ENCODE measurements at regions not wholly inside any gene's neighbourhood (a gene's known extent, or its start where the extent isn't known, plus 50 kb on each side); places are given as distances from the start of the nearest gene placed in this dataset.

GRCh38 chr3:168844894-168845482, 749.3 kb upstream of the GOLIM4 start:
- no peaks in the 10 kb centered on the region for H3K9me2 ChIP-seq (replicated peaks; ENCODE audit: insufficient read depth, low read length)
- no peak overlapping the region for H3K4me3 ChIP-seq (ENCODE audit: low read length)
- H3K4me1 ChIP-seq (ENCODE audit: low read length): peaks cover 2% of the 10 kb centered on the region; the same call in 1 of the 2 replicates
- no peak for DNase-seq
- no peak overlapping the region for H3K4me2 ChIP-seq (ENCODE audit: low read depth, low read length)
- H2AFZ ChIP-seq (ENCODE audit: low read length): no peak overlapping the region
- TF ChIP-seq CTCF (IDR thresholded peaks at IDR 0.05; ENCODE audit: low read length) (no peak), EZH2 (optimal IDR thresholded peaks at IDR 0.05; ENCODE audit: low read depth, low read length) (no peak), EZH2phosphoT487 (IDR thresholded peaks at IDR 0.05; ENCODE audit: low read length) (no peak)
- no peak overlapping the region for H3K9ac ChIP-seq (ENCODE audit: low read length)
- H3K27ac ChIP-seq (ENCODE audit: low read length): no peak overlapping the region
- no peaks in the 10 kb centered on the region for H3K9me3 ChIP-seq (replicated peaks; ENCODE audit: insufficient read depth, low read length)
- H4K20me1 ChIP-seq (ENCODE audit: insufficient read depth, low read length): no peaks in the 10 kb centered on the region
- H3K79me2 ChIP-seq (ENCODE audit: low read length): no peaks in the 10 kb centered on the region
- H3K36me3 ChIP-seq (replicated peaks; ENCODE audit: insufficient read depth, low read length): no peaks in the 10 kb centered on the region
- no peaks in the 10 kb centered on the region for H3K27me3 ChIP-seq (replicated peaks; ENCODE audit: insufficient read depth, low read length)
- H3F3A ChIP-seq (ENCODE audit: insufficient read depth, low read length): no peaks in the 10 kb centered on the region

GRCh38 chr3:168844472-168844871, 748.7 kb upstream of the GOLIM4 start:
- no peak overlapping the region for H3K4me3 ChIP-seq (ENCODE audit: low read length)
- H3K4me2 ChIP-seq (ENCODE audit: low read depth, low read length): no peak overlapping the region
- DNase-seq: no peak
- H3K9ac ChIP-seq (ENCODE audit: low read length): no peak overlapping the region
- H3K4me1 ChIP-seq (ENCODE audit: low read length): peaks cover 2% of the 10 kb centered on the region; the same call in 1 of the 2 replicates
- no peaks in the 10 kb centered on the region for H3K36me3 ChIP-seq (replicated peaks; ENCODE audit: insufficient read depth, low read length)
- H3F3A ChIP-seq (ENCODE audit: insufficient read depth, low read length): no peaks in the 10 kb centered on the region
- no peak overlapping the region for H2AFZ ChIP-seq (ENCODE audit: low read length)
- H3K9me3 ChIP-seq (replicated peaks; ENCODE audit: insufficient read depth, low read length): no peaks in the 10 kb centered on the region
- no peaks in the 10 kb centered on the region for H4K20me1 ChIP-seq (ENCODE audit: insufficient read depth, low read length)
- H3K27me3 ChIP-seq (replicated peaks; ENCODE audit: insufficient read depth, low read length): no peaks in the 10 kb centered on the region
- no peaks in the 10 kb centered on the region for H3K9me2 ChIP-seq (replicated peaks; ENCODE audit: insufficient read depth, low read length)
- no peaks in the 10 kb centered on the region for H3K79me2 ChIP-seq (ENCODE audit: low read length)
- no peak for TF ChIP-seq CTCF (IDR thresholded peaks at IDR 0.05; ENCODE audit: low read length)
- H3K27ac ChIP-seq (ENCODE audit: low read length): no peak overlapping the region

- H3K4me3 ChIP-seq (ENCODE audit: low read length): no peak overlapping the region
- H3K9me2 ChIP-seq (replicated peaks; ENCODE audit: insufficient read depth, low read length): no peaks in the 10 kb centered on the region
- DNase-seq: no peak
- H2AFZ ChIP-seq (ENCODE audit: low read length): no peak overlapping the region
- no peak for TF ChIP-seq EZH2phosphoT487 (IDR thresholded peaks at IDR 0.05; ENCODE audit: low read length)
- no peak for TF ChIP-seq CTCF (IDR thresholded peaks at IDR 0.05; ENCODE audit: low read length)
- TF ChIP-seq EZH2 (optimal IDR thresholded peaks at IDR 0.05; ENCODE audit: low read depth, low read length): no peak
- H4K20me1 ChIP-seq (ENCODE audit: insufficient read depth, low read length): no peaks in the 10 kb centered on the region
- no peaks in the 10 kb centered on the region for H3K27me3 ChIP-seq (replicated peaks; ENCODE audit: insufficient read depth, low read length)
- no peaks in the 10 kb centered on the region for H3K79me2 ChIP-seq (ENCODE audit: low read length)
- H3F3A ChIP-seq (ENCODE audit: insufficient read depth, low read length): no peaks in the 10 kb centered on the region
- H3K4me2 ChIP-seq (ENCODE audit: low read depth, low read length): no peak overlapping the region
- H3K4me1 ChIP-seq (ENCODE audit: low read length): peaks cover 2% of the 10 kb centered on the region; the same call in 1 of the 2 replicates
- no peaks in the 10 kb centered on the region for H3K36me3 ChIP-seq (replicated peaks; ENCODE audit: insufficient read depth, low read length)
- no peak overlapping the region for H3K9ac ChIP-seq (ENCODE audit: low read length)
- no peak overlapping the region for H3K27ac ChIP-seq (ENCODE audit: low read length)
- H3K9me3 ChIP-seq (replicated peaks; ENCODE audit: insufficient read depth, low read length): no peaks in the 10 kb centered on the region
Observed at GRCh38 chr3:168843481-168843880, 747.8 kb upstream of the GOLIM4 start.

All from MM.1S (cell line).